ENCODE measurements at regions not wholly inside any gene's neighbourhood (a gene's known extent, or its start where the extent isn't known, plus 50 kb on each side); places are given as distances from the start of the nearest gene placed in this dataset.

DNA sequence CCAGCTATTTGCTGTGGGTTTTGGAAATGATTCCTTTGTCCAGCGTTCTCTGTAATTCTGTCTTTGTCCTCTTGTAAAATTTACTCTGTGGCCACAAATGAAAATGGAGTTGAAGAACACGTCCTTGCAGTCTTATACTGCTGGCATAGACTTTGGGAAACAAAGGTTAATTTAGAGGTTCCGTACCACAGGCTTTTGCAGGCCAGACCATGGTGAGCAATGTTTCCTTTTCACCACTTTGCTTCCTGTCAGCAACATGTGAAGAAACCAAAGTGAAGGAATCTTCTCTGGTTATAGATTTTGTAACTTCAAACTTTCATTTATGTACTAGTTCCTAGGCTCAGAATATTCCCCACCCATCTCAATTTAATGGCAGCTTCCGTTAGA lies 488.5 kb downstream of the MDFIC start:
- TF ChIP-seq POLR2A (IDR thresholded peaks at IDR 0.05) = no peak
- TF ChIP-seq, protein P1, sequence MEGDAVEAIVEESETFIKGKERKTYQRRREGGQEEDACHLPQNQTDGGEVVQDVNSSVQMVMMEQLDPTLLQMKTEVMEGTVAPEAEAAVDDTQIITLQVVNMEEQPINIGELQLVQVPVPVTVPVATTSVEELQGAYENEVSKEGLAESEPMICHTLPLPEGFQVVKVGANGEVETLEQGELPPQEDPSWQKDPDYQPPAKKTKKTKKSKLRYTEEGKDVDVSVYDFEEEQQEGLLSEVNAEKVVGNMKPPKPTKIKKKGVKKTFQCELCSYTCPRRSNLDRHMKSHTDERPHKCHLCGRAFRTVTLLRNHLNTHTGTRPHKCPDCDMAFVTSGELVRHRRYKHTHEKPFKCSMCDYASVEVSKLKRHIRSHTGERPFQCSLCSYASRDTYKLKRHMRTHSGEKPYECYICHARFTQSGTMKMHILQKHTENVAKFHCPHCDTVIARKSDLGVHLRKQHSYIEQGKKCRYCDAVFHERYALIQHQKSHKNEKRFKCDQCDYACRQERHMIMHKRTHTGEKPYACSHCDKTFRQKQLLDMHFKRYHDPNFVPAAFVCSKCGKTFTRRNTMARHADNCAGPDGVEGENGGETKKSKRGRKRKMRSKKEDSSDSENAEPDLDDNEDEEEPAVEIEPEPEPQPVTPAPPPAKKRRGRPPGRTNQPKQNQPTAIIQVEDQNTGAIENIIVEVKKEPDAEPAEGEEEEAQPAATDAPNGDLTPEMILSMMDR (IDR thresholded peaks at IDR 0.05) = no peak
- 73 to 79% (median 78%) methylated on average over 4 of the region's 4 CpGs for WGBS, 4 donors
- no peaks in the 10 kb centered on the region for H3K9me3 ChIP-seq
- intact Hi-C loops (cut with DNase I) = no loop called here
- no peak overlapping the region for H3K27ac ChIP-seq
- no peak overlapping the region for H3K4me3 ChIP-seq
- H3K27me3 ChIP-seq = no peaks in the 10 kb centered on the region
- DNase-seq (no peak), ATAC-seq (no peak)
- no peaks in the 10 kb centered on the region for H3K4me1 ChIP-seq
- H3K36me3 ChIP-seq = no peaks in the 10 kb centered on the region

DNA sequence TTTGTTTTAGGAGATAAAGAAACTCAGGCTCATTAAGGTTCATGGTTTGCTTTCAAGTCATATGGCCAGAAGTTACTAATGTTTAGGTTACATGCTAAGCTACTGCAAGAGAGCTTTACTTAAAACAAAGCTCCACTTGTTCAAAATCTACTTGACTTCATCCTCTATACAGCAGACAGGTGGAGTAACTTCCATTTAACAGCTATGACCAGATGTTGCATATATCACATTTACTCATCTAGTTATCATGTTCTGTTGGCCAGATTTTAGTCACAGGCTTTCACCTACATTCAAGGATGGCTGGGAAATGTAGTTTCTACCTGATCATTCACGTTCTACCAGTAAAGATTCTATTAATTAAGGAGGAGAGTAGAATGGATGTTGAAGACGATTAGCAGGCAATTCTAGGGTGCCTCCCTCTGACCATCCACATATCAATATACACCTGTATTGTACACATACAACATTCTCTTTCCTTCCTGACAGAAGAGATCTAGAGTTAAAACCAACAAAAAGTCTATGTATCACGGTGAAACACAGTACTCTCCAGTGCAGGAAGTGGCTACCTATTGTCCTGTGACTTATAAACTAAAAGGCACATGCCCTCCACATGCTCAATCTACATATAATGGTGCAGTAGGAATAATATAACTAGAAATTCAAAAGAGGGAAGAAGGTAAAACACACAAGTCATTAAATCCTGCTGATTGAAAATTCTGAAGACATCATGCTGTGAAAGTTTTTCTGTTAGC lies 488.0 kb downstream of the MDFIC start:
- Histone ChIP-seq H3K4me3 (no peak overlapping the region), H3K36me3 (no peaks in the 10 kb centered on the region), H3K27me3 (no peaks in the 10 kb centered on the region), H3K4me1 (no peaks in the 10 kb centered on the region), H3K9me3 (no peaks in the 10 kb centered on the region), H3K27ac (no peak overlapping the region)
- TF ChIP-seq, protein P1 (IDR thresholded peaks at IDR 0.05) = no peak
- no peak for TF ChIP-seq POLR2A (IDR thresholded peaks at IDR 0.05)
- DNase-seq = no peak
- no peak for ATAC-seq
- WGBS, 4 donors = 72 to 82% (median 76%) methylated on average over 3 of the region's 3 CpGs
- intact Hi-C loops (cut with DNase I) = no loop called here

DNA sequence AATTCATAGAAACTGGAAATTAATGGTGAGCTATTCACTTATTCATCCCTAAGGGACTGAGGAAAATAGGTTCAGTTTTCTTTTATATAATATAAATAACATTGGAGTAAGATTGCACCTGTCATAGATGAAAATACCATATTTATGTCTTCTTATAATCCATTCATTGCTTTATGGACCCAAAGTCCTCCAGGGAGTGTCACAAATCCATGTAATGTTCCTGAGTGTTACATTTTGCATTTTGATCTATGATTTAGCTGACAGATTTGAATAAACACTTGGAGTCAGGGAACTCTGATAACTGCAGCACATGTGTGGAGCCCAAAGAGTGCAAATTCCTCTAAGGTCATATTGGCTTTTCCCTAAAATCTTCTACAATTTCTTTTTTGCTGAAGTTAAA lies 484.3 kb downstream of the MDFIC start:
- H3K4me3 ChIP-seq = no peak overlapping the region
- TF ChIP-seq, protein P1 (IDR thresholded peaks at IDR 0.05) = no peak
- no peak for TF ChIP-seq POLR2A (IDR thresholded peaks at IDR 0.05)
- no peak for ATAC-seq

DNA sequence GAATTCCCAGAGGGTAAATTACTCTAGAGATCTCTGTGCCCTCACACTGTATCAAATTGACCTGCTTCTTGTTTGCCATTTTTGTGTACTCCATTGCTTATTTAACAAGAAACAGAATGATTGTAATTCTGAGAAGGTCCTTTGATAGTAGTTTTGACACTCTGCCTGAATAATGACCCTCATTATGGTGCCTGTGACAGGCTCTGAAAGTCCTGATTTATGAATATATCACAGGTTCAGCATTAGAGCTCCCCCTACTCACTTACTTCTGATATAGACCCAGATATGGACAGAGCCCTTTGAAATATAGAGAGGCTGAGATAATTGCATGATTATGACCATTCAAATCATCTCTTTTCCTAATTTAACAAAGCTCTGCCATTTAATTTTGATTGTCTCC lies 465.2 kb downstream of the MDFIC start:
- H3K4me3 ChIP-seq = no peak overlapping the region
- H3K27me3 ChIP-seq = no peaks in the 10 kb centered on the region
- H3K36me3 ChIP-seq = no peaks in the 10 kb centered on the region
- H3K4me1 ChIP-seq = no peaks in the 10 kb centered on the region
- ATAC-seq (no peak), DNase-seq (no peak)
- no peak overlapping the region for H3K27ac ChIP-seq
- TF ChIP-seq, protein P1 (IDR thresholded peaks at IDR 0.05) = no peak
- TF ChIP-seq POLR2A (IDR thresholded peaks at IDR 0.05) = no peak
- H3K9me3 ChIP-seq = no peaks in the 10 kb centered on the region
- intact Hi-C loops (cut with DNase I) = no loop called here

More for the DNA sequence above, 484.3 kb downstream of the MDFIC start:
- H3K27ac ChIP-seq = no peak overlapping the region
- DNase-seq = no peak
- H3K36me3 ChIP-seq = no peaks in the 10 kb centered on the region
- H3K4me1 ChIP-seq = no peaks in the 10 kb centered on the region
- intact Hi-C loops (cut with DNase I) = no loop called here
- H3K9me3 ChIP-seq = peaks cover 0 to 3% (median 0%) of the 10 kb centered on the region in 12 donors
- no peaks in the 10 kb centered on the region for H3K27me3 ChIP-seq

Measured in heart left ventricle (tissue), 16 donors.